HG02642 (cell line): ENCODE measurements at regions not wholly inside any gene's neighbourhood (a gene's known extent, or its start where the extent isn't known, plus 50 kb on each side); places are given as distances from the start of the nearest gene placed in this dataset.

ENCODE experiments used
- ATAC-seq: cut with Tn5 transposase; IDR thresholded peaks from one replicate; pipeline ENCODE4 v1.9.1; 2021; ENCODE audit warnings: mild to moderate bottlenecking; ENCODE audit not compliant: unreplicated experiment, poor library complexity

GRCh38 chr2:9089831-9090230 is 86.3 kb upstream of the MBOAT2 start:
- no peak for ATAC-seq

GRCh38 chr2:9087121-9087681 is 83.7 kb upstream of the MBOAT2 start:
- ATAC-seq: no peak

- no peak for ATAC-seq
These were observed 83.0 kb upstream of the MBOAT2 start for GRCh38 chr2:9086465-9086864.

- no peak for ATAC-seq
These were observed 81.9 kb upstream of the MBOAT2 start for GRCh38 chr2:9085353-9085752.

- ATAC-seq: no peak
These were observed 79.8 kb upstream of the MBOAT2 start for GRCh38 chr2:9083287-9083686.

- no peak for ATAC-seq
These were observed 78.7 kb upstream of the MBOAT2 start for GRCh38 chr2:9082158-9082557.

- no peak for ATAC-seq
These were observed 78.3 kb upstream of the MBOAT2 start for GRCh38 chr2:9081750-9082149.

- no peak for ATAC-seq
These were observed 74.9 kb upstream of the MBOAT2 start for GRCh38 chr2:9078405-9078804.

- ATAC-seq: no peak
These were observed 74.2 kb upstream of the MBOAT2 start for GRCh38 chr2:9077691-9078090.

GRCh38 chr2:9076755-9077154 is 73.3 kb upstream of the MBOAT2 start:
- no peak for ATAC-seq

- no peak for ATAC-seq
These were observed 72.7 kb upstream of the MBOAT2 start for GRCh38 chr2:9076210-9076609.

GRCh38 chr2:9074930-9075329 is 71.4 kb upstream of the MBOAT2 start:
- ATAC-seq: no peak

GRCh38 chr2:9071584-9072124 is 68.2 kb upstream of the MBOAT2 start:
- ATAC-seq: no peak

- ATAC-seq: peak; percentile 51
These were observed 67.5 kb upstream of the MBOAT2 start for GRCh38 chr2:9071032-9071431.

- ATAC-seq: no peak
These were observed 66.1 kb upstream of the MBOAT2 start for GRCh38 chr2:9069543-9069942.

GRCh38 chr2:9065901-9066300 is 62.4 kb upstream of the MBOAT2 start:
- no peak for ATAC-seq

GRCh38 chr2:9063023-9063606 is 59.6 kb upstream of the MBOAT2 start:
- ATAC-seq: no peak

- ATAC-seq: no peak
These were observed 57.3 kb upstream of the MBOAT2 start for GRCh38 chr2:9060819-9061218.

GRCh38 chr2:9057939-9058761 is 54.7 kb upstream of the MBOAT2 start:
- no peak for ATAC-seq

GRCh38 chr2:9055471-9055870 is 52.0 kb upstream of the MBOAT2 start:
- no peak for ATAC-seq

- no peak for ATAC-seq
These were observed 50.0 kb upstream of the MBOAT2 start for GRCh38 chr2:9053534-9053931.
